NOMO-1 treated with dmso at 0.1 percent for 144 hours (cell line): ENCODE measurements at regions not wholly inside any gene's neighbourhood (a gene's known extent, or its start where the extent isn't known, plus 50 kb on each side); places are given as distances from the start of the nearest gene placed in this dataset.
"Not testable (repeated sequence)": the region's sequence is repeated elsewhere in the genome, so short reads cannot be mapped to it uniquely, and the experiment has no call there.

Experiments
- DNase-seq: peaks from one replicate; lab custom pipeline; 2025; ENCODE audit not compliant: unreplicated experiment; lab: John Stamatoyannopoulos, UW

DNA sequence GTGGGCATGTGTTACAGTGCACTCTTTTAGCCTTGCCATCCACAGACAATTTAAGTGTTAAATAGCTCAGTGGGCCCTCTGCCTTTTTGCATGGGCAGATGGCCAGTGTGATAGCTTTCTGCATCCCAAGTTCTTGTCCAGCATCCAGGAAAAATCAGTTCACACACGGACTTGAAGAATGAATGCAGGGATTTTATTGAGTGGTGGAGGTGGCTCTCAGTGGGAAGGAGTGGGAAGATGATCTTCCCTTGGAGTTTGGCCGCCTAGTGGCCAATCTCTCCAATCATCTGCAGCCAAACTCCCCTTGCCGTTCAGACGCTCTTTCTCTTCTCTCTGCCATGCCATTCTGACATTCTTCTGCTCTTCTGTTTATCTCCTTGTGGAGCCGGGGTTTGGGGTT, 322.4 kb upstream of the GRAMD2B start:
- DNase-seq = no peak

DNA sequence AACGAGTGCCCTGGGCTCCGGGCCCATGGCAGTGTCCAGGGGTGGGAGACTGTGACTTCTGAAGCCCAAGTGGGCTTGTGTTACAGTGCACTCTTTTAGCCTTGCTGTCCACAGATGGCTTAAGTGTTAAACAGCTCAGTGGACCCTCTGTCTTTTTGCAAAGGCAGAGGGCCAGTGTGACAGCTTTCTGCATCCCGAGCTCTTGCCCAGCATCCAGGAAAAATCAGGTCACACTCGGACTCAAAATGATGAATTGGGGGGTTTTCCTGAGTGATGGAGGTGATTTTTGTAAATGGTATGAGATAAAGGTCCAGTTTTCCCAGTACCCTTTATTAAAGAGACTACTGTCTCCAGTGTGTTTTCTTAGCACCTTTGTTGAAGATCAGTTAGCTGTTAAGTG, 321.3 kb upstream of the GRAMD2B start:
- no peak for DNase-seq

DNA sequence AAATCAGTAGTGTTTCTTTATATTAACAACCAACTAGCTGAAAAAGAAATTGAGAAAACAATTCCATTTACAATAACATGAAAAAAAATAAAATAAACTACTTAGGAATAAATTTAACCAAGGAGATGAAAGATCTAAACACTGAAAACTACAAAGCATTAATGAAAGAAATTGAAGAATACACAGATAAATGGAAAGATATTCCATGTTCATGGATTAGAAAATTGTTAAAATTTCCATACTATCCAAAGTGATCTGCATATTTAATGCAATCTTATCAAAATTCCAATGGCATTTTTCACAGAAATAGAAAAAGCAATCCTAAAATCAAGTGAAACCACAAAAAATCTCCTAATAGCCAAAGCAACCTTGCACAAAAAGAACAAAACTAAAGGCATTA, 320.2 kb upstream of the GRAMD2B start:
- no peak for DNase-seq

DNA sequence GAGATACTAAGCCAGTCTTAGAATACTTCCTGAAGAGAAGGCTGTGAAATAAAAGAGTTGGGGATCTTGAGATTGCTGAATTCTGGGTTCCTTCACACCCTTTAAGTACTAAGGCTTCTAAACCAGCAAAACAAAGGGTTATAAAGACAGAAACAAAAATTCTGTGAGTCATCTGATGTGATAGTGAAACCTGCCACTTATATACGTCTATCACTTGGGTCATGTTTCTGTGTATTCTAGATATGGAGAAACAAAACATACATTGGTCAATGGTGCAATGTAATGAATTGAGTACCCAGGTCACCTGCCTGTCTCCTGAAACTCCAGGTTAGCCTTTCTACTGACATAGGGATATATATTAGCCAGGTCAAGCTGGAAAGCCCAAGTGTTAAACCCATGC, 319.3 kb upstream of the GRAMD2B start:
- DNase-seq = no peak

DNA sequence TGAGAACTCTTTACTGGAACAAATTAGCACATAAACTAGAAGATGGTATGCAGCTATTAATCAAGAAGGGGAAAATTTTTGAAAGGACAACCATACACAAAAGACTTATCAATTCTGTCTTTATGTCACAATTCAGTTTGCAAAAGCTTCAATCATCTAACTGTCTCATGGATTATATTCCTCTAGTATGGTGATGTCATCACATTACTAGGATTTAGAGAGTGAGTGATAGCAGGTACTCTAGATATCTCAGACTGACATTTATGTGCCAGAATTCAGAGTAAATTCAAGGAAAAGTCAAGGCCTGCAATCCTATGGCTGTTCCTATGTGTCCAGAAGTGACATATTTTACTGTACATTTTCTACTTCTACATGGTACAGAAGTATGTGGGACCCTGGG, 318.9 kb upstream of the GRAMD2B start:
- DNase-seq = no peak

DNA sequence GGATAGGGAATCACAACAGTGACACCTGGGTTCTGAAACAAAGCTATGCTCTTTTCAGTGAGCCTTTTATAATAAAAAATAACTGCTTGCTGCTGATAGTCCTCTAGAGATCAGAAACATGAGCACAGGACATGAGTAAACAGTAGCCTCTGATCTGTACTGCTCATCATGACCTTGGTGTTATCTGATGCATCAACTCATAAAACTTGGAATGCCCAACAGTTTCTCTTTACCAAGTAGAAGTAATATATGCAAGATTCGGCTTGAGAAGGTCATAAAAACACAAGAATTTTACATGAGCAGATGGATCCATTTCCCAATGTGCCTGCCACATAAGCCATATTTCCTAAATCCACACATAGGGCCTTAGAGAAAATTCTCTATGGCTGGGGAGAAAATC, 318.3 kb upstream of the GRAMD2B start:
- DNase-seq = no peak

DNA sequence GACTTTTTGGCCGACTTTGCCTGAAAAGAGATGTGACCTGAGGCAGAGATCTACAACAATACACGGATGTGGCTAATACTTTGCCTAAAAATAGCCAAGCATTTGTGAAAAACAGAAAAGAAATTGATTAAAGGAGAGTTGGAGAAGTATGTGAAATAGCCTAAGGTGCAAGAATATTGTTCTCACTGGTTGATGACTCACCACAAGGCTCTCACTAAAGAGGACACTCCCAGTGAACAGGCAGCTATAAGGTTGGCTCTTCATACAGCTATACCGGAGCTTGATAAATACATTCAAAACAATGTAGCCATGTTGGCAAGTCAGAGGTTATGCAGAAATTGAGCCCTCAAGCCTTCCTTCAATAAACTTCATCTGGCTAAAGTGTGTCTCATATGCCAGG, 317.2 kb upstream of the GRAMD2B start:
- no peak for DNase-seq

DNA sequence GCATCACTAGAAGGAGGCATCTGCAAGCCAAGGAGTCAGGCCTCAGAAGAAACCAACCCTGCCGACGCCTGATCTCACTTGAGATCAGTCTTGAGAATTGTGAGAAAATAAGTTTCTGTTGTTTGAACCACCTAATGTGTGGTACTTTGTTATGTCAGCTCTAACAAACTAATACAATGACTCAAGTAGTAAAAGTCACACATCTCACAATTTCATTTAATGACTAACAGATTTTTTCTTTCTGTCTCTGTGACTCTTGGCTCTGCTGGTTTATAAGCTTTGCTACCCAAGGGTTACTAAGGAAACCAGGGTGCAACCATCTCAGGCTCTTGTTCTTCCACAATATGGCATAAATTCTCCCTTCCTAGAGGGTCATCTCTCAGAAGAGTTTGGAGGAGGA, 315.8 kb upstream of the GRAMD2B start:
- no peak for DNase-seq

DNA sequence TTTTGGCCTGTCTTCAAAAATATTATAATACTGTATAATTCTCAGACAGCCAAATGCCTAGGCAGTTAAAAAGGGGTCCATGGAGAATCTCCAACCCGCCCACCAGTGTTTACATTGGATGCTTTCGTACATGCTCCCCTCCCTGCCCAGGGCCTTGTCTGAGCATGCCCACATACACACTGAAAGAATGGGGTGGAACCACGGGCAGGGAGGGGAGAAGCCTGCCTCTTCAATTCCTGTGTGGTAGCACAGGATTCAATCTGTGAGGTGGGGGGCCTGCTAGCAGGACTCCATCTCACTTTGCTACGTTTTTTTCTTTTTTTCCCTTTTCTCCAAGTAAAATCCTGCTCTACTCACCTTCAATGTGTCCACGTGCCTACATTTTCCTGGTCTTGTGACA, 314.7 kb upstream of the GRAMD2B start:
- DNase-seq = no peak

DNA sequence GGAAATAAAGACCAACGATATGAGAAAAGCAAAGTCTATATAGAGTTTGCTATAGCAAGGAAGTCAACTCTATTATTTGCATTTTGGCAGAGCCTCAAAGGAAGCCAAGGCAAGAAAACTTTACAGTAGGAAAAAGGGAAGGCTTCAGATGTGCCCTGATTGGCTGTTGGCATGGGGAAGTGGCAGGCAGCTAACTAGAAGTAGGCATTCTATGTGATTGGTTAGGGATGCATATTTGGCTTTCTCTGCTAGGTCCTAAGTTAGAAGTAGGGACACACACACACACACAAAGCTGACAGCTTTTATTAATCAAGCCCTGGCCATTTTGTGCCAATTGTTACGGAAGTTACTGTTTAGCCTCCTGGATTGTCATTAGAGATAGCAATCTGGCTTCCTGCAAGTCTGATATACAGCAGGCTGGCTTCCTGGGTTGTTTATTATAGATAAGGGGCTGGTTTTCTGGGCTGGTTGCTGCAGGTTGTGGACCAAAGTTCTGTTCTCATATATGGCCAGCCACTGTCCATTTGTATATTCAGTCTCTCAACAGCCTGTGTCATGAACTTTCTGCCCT, 308.1 kb upstream of the GRAMD2B start:
- DNase-seq = no peak

DNA sequence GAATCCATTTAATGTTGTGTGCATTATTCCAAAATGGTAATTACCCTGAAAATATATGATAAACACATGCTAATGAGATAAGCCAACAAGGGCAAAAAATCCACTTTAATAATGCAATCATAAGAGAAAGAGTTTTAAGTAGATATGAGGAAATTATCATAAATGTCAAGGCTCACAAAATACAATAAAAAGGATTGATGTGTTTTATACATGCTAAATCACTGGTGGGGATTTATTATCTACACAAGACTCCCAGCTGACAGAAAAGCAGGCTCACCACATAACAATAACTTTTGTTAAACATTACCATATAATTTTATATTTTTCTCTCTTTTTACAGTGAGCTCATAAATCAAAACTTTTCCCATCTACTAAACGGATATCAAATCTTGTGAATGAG, 306.2 kb upstream of the GRAMD2B start:
- DNase-seq = no peak

DNA sequence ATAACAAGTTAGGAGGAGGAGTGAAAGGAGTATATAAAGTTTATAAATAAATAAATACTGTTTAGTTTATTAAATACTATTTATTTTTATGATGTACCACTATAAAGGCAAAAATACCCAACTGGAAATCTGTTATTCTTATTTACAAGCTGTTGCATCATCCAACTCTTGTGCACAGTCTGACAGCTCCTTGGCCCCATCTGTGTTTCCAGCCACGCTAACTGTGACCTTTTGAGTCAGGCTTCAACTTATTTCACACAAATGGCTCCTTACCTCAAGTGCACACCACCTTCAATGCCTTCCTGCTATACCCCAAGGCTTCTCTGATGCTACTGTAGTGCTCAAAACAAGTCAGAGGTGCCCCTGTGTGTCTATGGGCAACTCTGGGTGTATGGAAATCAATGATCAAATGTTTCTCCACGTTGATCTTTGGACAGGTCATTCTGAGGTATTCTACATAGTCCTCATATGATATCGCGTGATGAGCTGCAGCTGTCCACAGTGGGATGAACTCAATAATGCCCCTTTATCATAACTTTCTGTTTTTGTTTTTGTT, 303.2 kb upstream of the GRAMD2B start:
- no peak for DNase-seq

DNA sequence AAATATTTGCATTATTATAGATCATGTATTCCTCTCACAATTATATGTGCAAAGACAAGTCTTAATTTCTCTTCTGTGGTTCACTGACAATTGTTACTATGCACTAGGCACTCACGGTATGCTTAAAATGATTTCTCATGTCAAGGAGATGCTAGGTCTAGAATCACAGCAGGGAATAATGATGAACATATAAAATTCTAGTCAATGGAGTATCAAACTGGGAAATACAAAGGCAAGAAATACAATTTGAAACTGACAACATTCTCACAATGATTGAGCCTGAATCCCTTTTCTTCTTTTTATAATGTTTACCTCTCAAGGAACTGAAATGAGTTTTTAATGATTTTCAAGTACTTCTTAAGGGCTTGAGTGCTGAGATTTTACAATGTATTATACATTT, 302.3 kb upstream of the GRAMD2B start:
- DNase-seq = no peak

DNA sequence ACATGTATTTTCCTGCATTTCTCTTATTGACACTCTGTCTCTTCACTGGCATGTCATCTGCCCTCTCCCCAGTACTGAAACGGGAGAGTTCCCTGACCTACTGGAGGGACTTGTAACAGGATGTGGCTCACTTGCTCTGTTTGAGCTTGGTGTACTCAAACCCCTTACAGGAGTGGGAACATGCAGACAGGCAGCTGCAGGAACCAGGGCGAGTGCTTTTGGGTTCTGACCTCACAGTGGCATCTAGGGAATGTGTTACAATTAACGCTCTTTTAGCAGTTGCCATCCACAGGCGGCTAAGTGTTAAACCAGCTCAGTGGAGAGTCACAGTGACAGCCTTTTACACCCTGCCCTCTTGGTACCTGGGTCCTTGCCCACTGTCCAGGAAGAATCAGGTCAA, 300.3 kb upstream of the GRAMD2B start:
- DNase-seq = no peak

DNA sequence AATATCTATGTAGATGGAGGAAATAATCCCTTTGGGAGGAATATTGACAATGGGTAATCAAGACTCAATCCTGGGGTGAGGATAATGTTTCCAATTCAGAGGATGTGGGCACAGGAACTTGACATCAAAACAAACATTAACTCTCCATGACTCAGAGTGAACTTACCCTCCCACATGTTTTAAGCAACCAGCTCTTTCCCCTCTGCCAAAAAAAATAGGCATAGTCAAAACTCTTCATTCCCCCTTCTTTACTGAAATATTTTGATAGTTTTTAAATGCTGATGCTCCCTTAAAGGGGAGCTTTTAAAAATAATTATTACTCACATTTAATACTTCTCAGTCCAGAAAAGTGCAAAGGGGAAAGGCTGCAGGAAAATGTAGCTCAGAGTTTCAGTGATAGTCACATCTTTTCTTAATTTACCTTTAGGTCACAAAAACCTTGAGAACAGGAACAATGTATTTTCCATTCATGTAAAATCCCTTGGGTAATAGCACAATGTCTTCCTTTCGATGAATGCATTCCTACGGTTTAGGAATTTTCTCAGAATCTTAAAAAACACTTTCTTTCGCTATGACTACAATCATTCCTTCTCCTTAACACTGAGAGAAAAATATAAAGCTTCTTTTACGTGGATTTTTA, 298.4 kb upstream of the GRAMD2B start:
- DNase-seq = no peak

DNA sequence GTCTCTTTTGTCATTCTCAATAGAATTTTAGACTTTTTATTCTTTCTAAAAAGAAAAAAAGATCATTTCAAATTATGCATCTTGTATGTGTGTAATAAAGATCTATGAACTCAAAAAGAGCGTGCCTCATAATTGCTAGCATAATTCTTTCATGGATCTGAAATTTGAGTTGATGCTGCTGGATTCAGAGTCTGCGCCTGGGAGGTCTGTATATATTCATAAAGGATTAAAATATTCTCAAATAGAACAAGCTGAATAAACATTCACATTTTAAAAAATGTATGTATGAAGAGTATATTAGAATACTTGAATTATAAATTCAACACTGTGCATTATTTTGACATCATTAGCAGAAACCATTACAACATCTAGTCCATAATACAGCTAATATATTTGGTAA, 297.8 kb upstream of the GRAMD2B start:
- DNase-seq = no peak

DNA sequence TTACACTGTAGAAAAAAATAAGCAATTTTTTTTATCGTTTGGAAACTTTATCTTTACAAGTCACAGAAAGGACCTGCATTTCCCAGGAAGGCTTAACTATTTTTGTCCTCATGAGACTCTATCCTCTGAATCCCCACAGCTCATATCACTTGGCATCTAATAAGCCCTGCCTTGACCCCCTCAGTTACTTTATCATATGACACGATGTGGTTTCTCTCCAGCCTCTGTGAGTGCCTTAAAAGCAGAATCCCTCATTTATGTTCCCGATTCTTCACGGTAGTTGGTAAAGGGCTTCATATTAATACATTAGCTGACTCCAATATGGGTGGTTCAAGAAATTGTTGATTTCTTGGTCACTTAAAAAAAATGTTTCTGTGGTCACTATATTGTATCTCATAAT, 296.6 kb upstream of the GRAMD2B start:
- DNase-seq = no peak

DNA sequence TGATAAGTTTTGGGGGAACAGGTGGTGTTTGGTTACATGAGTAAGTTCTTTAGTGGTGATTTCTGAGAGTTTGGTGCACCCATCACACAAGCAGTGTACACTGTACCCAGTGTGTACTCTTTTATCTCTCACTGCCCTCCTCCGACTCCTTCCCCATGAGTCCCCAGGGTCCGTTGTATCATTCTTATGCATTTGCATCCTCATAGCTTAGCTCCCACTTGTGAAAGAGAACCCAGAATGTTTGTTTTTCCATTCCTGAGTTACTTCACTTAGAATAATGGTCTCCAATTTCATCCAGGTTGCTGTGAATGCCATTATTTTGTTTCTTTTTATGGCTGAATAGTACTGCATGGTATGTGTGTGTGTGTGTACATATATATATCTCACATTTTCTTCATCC, 295.8 kb upstream of the GRAMD2B start:
- not testable (repeated sequence) for DNase-seq

DNA sequence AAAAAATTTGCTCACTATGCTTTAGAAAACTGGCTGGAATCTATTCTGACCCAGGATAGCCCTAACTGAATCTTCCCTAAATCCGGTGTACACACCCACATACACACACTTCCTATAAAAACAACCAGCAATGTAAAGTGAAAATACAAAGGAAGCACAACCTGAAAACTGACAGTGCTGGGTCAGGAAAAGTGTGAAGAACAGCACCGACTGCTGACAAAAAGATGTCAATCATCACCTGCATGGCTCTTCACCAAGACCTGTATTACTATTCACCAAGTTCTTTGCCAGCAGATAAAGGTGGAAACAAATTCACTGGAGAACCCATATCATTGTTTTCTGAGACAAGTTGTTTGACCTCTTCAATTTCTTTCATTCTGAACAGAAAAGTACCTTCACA, 293.8 kb upstream of the GRAMD2B start:
- no peak for DNase-seq

DNA sequence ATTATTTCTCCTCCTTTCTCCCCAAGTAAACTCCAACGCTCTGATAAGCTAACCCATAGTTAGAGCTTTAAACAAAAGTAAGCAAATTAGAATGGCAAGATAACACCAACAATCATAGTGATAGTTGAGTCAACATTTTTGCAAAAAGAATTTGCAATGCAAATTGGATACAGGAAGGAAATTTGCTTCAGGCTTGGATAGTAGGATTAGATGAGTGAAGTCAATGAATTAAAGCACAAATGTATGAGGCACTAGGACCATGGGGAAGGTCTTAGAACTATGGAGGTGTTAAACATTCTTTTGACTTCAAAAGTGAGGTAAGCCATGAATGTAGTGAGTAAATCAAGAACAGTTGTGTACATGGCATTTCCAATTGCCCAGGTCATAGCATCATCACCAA, 289.8 kb upstream of the GRAMD2B start:
- DNase-seq = no peak

DNA sequence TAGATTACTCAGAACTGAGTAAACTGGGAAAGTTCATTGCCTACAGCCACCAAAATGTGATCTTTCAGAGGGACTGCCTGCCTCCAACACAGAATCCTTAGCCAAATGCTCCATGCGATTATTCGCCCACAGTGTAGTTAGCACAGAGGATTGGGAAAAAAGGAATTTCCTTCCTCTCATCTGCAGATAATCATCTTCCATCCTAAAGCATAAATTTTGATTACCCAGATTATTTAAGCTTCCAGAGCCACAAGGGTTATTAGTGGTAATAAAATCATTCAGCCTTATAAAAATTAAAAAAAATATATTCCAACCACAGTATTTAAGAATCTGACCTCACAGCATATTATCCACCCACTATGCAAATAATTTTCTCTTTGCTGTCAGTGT, 285.3 kb upstream of the GRAMD2B start:
- DNase-seq = no peak

DNA sequence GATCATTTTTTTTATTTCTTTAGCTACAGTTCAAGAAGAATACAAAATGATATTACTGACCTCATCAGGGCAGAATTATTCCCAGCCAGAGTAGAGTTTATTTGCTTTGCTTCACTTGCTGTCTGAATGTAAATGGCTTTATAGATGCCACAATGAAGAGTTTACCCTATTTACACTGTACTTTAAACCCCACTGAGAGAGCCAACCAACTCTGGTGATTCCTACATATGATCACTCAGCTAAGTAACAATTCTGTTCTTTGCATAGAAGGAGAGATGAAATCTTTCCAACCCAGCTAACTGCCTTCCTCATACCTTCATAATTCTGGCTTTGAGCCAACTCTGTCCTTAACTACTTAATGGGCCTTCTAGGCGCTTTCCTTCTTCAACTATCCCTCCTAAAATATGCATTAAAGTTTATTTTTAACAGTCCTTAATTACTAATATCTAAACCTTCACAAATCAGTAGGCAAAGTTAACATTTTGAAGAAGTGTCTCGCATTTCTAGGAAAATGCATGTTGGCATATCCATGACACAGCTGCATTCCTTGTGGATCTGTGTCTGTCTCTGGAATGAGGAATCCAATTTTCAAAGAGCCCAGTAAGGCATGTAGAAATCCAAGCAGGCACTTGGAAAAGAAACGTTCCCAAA, 284.8 kb upstream of the GRAMD2B start:
- DNase-seq = no peak

DNA sequence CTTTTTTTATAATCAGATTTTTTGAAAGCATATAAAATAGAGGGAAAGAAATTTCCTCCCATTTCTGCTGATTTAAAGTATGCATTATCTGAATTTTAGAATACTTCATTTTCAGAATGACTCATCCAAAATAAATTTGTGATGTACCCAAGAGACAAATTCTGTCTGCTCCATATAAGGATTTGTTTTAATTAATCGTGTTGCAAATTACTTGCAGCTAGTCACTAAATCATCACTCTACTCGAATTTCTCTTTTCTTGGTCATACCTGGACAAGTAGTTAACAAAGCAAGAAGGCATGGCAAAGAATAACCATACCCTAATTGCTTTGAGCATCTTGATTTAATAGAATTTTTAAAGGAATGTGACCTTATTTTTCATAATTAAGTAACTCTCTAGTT, 284.1 kb upstream of the GRAMD2B start:
- no peak for DNase-seq
